OCI-LY3 (cell line): ENCODE measurements at regions not wholly inside any gene's neighbourhood (a gene's known extent, or its start where the extent isn't known, plus 50 kb on each side); places are given as distances from the start of the nearest gene placed in this dataset.
"Not testable (repeated sequence)": the region's sequence is repeated elsewhere in the genome, so short reads cannot be mapped to it uniquely, and the experiment has no call there.

Experiments used
- H2AFZ ChIP-seq: fragments of 200-600, 300-600 bp; shearing (Covaris generic); 2 replicates; pipeline ENCODE4 v1.6.0; 2014; ENCODE audit warnings: antibody characterized with exemption, low read depth, low read length
- H3K27ac ChIP-seq: fragments of 200-600, 300-600 bp; sonication (generic); 2 replicates; pipeline ENCODE4 v1.5.1; 2014; ENCODE audit warnings: mild to moderate bottlenecking, low read length, moderate library complexity, mixed read lengths
- H3K27me3 ChIP-seq: fragments of 200-600, 300-600 bp; sonication (generic); 2 replicates; pipeline ENCODE4 v1.6.1; 2014; ENCODE audit warnings: low read depth, low read length, mixed read lengths
- H3K36me3 ChIP-seq: fragments of 200-600, 300-600 bp; sonication (generic); replicated peaks from 2 replicates; pipeline ENCODE3; 2014; ENCODE audit warnings: low read depth, low read length, mixed read lengths
- H3K4me1 ChIP-seq: fragments of 300-600, 200-600 bp; sonication (generic); 2 replicates; pipeline ENCODE4 v1.6.1; 2014; ENCODE audit warnings: low read length, mixed read lengths
- H3K4me2 ChIP-seq: fragments of 200-600, 300-600 bp; sonication (generic); 2 replicates; pipeline ENCODE4 v1.6.1; 2014; ENCODE audit warnings: low read length, mixed read lengths
- H3K4me3 ChIP-seq: fragments of 300-600, 200-600 bp; sonication (generic); 2 replicates; pipeline ENCODE4 v1.5.1; 2014; ENCODE audit warnings: antibody characterized with exemption, mild to moderate bottlenecking, low read length, moderate library complexity
- H3K79me2 ChIP-seq: fragments of 300-600, 200-600 bp; shearing (Covaris generic); 2 replicates; pipeline ENCODE4 v1.6.1; 2014; ENCODE audit warnings: mild to moderate bottlenecking, low read length, mixed read lengths
- H3K9ac ChIP-seq: fragments of 300-600, 200-600 bp; shearing (Covaris generic); 2 replicates; pipeline ENCODE4 v1.6.0; 2014; ENCODE audit warnings: mild to moderate bottlenecking, low read length, moderate library complexity
- H3K9me3 ChIP-seq: fragments of 200-600, 300-600 bp; shearing (Covaris generic); 2 replicates; pipeline ENCODE4 v1.6.1; 2014; ENCODE audit warnings: low read length, mixed read lengths; ENCODE audit not compliant: insufficient read depth
- H4K20me1 ChIP-seq: fragments of 200-600, 300-600 bp; sonication (generic); 2 replicates; pipeline ENCODE4 v1.6.1; 2016; ENCODE audit warnings: low read length, mixed read lengths; ENCODE audit not compliant: insufficient read depth
- EZH2phosphoT487 ChIP-seq: fragments of 200-600 bp; shearing (Covaris generic); IDR thresholded peaks from 2 replicates; pipeline ENCODE4 v1.6.1; 2018; ENCODE audit warnings: antibody characterized with exemption, mixed run types, low read depth
- TF ChIP-seq, protein P1 (sequence below): fragments of 200-600, 300-600 bp; sonication (generic); IDR thresholded peaks from 2 replicates; pipeline ENCODE4 v1.5.1; 2014; ENCODE audit warnings: antibody characterized with exemption, low read length, low read depth

DNA sequence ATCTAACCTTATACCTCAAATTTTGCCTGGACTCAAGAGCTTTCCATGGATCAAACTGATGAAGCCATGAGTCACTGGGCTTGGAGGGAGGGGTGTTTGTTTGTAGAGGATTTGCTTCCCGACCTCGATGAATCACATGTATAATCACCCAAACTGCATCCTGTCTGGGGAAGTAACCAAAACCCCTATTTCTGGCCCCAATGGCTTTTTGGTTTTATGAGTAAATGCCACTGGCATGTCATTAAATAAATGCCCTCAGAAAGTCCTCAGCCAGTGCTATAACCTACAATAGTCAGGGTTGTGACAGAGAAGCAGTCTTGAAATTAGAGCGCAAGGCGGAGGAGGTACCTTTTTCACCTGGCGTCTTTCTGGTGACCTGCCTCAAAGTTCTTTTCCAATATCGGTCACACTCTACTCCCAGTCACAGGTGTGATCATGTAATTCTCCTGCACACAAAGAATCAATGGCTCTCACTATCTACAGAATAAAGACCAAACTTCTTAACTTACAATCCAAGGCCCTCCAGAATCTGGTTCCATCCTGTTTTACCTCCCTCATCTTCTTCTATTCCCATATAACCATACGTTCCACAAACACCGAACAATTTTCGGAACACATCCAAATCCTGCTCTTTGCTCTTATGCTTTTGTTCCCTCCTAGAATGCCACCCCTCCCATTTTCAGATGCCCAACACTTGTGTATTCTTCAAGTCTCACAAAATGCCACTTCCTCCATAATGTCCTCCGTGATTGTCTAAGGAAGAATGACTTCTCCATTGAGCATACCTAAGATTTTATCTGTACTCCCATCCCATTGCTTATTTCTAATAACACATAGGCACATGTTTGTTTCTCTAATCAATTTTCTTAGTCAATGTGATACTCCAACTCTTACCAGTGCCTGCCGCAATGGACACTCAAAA, 81.3 kb upstream of the BLID start:
- no peak overlapping the region for H2AFZ ChIP-seq
- no peaks in the 10 kb centered on the region for H4K20me1 ChIP-seq
- no peaks in the 10 kb centered on the region for H3K79me2 ChIP-seq
- H3K4me3 ChIP-seq, result no peak overlapping the region
- H3K27me3 ChIP-seq, result peaks cover 18% of the 10 kb centered on the region
- no peak overlapping the region for H3K27ac ChIP-seq
- TF ChIP-seq, protein P1, sequence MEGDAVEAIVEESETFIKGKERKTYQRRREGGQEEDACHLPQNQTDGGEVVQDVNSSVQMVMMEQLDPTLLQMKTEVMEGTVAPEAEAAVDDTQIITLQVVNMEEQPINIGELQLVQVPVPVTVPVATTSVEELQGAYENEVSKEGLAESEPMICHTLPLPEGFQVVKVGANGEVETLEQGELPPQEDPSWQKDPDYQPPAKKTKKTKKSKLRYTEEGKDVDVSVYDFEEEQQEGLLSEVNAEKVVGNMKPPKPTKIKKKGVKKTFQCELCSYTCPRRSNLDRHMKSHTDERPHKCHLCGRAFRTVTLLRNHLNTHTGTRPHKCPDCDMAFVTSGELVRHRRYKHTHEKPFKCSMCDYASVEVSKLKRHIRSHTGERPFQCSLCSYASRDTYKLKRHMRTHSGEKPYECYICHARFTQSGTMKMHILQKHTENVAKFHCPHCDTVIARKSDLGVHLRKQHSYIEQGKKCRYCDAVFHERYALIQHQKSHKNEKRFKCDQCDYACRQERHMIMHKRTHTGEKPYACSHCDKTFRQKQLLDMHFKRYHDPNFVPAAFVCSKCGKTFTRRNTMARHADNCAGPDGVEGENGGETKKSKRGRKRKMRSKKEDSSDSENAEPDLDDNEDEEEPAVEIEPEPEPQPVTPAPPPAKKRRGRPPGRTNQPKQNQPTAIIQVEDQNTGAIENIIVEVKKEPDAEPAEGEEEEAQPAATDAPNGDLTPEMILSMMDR, result no peak
- TF ChIP-seq EZH2phosphoT487, result no peak
- peaks cover 35% of the 10 kb centered on the region for H3K4me1 ChIP-seq
- H3K9me3 ChIP-seq, result no peaks in the 10 kb centered on the region
- H3K4me2 ChIP-seq, result no peak overlapping the region
- no peak overlapping the region for H3K9ac ChIP-seq
- no peaks in the 10 kb centered on the region for H3K36me3 ChIP-seq

DNA sequence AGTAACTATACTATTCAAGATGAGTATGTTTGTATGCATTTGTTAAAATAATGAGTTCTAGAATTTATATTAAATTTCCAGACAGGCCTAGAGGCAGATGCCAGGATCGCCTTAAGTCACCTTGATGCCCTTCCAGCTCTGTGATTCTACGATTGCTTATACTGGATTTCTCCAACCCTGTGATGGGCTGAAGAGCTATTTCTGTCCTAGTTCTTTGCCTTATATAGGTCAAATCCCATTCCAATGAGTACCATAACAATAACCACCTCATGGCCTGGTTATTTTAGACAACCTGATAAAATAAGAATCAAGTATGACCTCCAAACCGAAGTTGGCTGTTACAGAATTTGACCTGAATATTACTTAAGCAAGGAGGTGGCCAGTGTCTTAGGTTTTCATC, 79.8 kb upstream of the BLID start:
- Histone ChIP-seq H4K20me1 (no peaks in the 10 kb centered on the region), H3K36me3 (peaks cover 2% of the 10 kb centered on the region), H3K9ac (no peak overlapping the region), H3K79me2 (no peaks in the 10 kb centered on the region), H3K9me3 (no peaks in the 10 kb centered on the region), H3K4me1 (peaks cover 41% of the 10 kb centered on the region), H2AFZ (no peak overlapping the region), H3K27ac (no peak overlapping the region), H3K4me2 (no peak overlapping the region), H3K4me3 (no peak overlapping the region), H3K27me3 (peaks cover 12% of the 10 kb centered on the region)
- TF ChIP-seq EZH2phosphoT487, result no peak

DNA sequence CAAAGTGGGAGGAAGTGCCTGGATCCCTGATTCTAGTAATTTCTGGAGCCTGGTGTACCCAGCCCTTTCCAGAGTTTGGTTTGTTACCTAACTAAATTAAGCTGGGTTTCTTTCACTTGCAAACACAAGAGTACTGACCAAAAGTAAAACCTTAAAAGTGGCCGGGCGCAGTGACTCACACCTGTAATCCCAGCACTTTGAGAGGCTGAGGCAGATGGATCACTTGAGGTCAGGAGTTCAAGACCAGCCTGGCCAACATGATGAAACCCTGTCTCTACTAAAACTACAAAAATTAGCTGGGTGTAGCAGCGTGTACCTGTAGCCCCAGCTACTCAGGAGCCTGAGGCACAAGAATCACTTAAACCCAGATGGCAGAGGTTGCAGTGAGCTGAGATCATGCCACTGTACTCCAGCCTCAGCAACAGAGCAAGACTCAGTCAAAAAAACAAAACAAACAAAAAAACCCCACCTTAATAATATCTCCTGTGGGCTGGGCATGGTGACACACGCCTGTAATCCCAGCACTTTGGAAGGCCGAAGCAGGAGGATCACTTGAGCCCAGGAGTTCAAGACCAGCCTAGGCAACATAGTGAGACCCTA, 78.0 kb upstream of the BLID start:
- H3K27ac ChIP-seq, result not testable (repeated sequence)

DNA sequence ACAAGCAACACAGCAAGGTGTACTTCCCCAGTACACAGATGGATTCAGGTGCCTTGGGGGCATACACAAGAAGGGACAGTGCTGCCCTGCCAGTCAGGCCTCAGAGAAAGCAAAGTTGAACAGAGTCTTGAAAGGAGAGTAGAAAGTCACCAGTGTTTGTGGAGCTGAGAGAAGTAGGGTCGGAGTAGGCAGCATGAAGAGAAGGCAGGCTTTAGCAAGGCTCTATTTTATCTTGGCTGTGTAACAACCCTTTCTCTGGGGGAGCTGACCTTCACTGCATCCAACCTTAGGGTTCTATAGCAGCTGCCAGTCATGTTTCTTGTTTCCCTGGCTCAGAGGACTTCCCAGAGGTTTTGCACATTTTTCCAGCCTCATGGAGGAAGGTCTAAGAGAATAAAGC, 77.4 kb upstream of the BLID start:
- no peak for TF ChIP-seq EZH2phosphoT487
- TF ChIP-seq, protein P1, result no peak
- Histone ChIP-seq H3K4me2 (peak overlapping the region; percentile 59; the same call in 1 of the 2 replicates), H3K79me2 (no peaks in the 10 kb centered on the region), H3K4me1 (peaks cover 39% of the 10 kb centered on the region), H3K4me3 (no peak overlapping the region), H3K9ac (no peak overlapping the region), H3K36me3 (peaks cover 2% of the 10 kb centered on the region), H3K27ac (no peak overlapping the region; the same call in 1 of the 2 replicates), H3K27me3 (peaks cover 22% of the 10 kb centered on the region), H2AFZ (no peak overlapping the region), H4K20me1 (no peaks in the 10 kb centered on the region), H3K9me3 (no peaks in the 10 kb centered on the region)

More for the DNA sequence above, 78.0 kb upstream of the BLID start:
- H3K36me3 ChIP-seq, H3K9ac ChIP-seq, H2AFZ ChIP-seq, H4K20me1 ChIP-seq, H3K79me2 ChIP-seq, H3K9me3 ChIP-seq, H3K4me3 ChIP-seq: not testable (repeated sequence)
- H3K4me1 ChIP-seq, result peaks cover 41% of the 10 kb centered on the region
- peaks cover 22% of the 10 kb centered on the region for H3K27me3 ChIP-seq
- 0 out of 2 replicates have a peak overlapping the region, but pooled peaks have one; percentile 59 for H3K4me2 ChIP-seq
